ENCODE measurements at regions not wholly inside any gene's neighbourhood (a gene's known extent, or its start where the extent isn't known, plus 50 kb on each side); places are given as distances from the start of the nearest gene placed in this dataset.

GRCh38 chr14:55867311-55867710 lies 250.9 kb upstream of the PELI2 start:
- DNase-seq (ENCODE audit: low read depth) = no peak
- in situ Hi-C loops (cut with HindIII; ENCODE audit: low pct_unique_long_range_greater_than_20kb, low sequenced_read_pairs) = no loop called here

- no peak for DNase-seq (ENCODE audit: low read depth)
- in situ Hi-C loops (cut with HindIII; ENCODE audit: low pct_unique_long_range_greater_than_20kb, low sequenced_read_pairs) = no loop called here
These were observed 250.5 kb upstream of the PELI2 start for GRCh38 chr14:55867719-55868118.

GRCh38 chr14:55869397-55870049 lies 248.7 kb upstream of the PELI2 start:
- DNase-seq (ENCODE audit: low read depth) = no peak
- in situ Hi-C loops (cut with HindIII; ENCODE audit: low pct_unique_long_range_greater_than_20kb, low sequenced_read_pairs) = no loop called here

DNA sequence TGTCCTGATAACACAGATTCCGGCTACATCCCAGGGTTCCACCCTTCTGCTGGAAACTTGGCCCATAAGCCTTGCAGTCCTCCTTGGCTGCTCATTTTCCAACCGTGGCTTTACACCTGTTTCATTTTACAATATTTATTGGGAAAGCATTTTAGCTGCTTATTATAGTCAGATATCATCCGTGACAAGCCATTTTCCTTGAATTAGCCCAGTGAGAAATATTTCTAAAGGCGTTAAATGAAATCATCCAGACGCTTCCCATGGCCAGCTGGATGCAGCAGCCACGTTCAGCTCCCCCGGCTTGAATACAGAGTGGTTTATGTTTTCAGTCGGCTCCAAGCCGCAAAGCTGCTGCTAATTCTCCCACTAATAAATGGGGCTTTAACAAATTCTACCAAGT lies 245.0 kb upstream of the PELI2 start:
- in situ Hi-C loops (cut with HindIII; ENCODE audit: low pct_unique_long_range_greater_than_20kb, low sequenced_read_pairs) = no loop called here
- no peak for DNase-seq (ENCODE audit: low read depth)

DNA sequence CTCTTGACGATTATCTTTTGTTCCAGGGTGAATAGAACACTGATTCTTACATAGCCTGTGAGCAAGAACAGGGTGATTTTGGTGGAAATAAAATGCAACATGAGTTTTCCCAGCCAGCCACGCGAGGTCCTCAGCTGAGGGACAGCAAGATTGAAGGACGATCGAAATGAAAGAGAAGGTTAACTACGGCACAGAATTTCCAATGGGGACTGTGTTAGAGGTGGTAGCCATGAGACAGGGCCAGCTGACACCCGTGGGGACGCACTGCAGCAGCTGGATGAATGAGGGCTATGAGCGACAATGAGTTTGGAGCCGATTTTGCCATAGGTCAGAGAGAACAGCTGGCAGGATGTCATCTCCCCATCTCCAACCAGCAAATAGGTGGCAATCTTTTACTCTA lies 243.4 kb upstream of the PELI2 start:
- in situ Hi-C loops (cut with HindIII; ENCODE audit: low pct_unique_long_range_greater_than_20kb, low sequenced_read_pairs) = no loop called here
- no peak for DNase-seq (ENCODE audit: low read depth)

- in situ Hi-C loops (cut with HindIII; ENCODE audit: low pct_unique_long_range_greater_than_20kb, low sequenced_read_pairs) = no loop called here
These were observed 240.3 kb upstream of the PELI2 start for GRCh38 chr14:55877942-55878341.

GRCh38 chr14:55881577-55882241 lies 236.5 kb upstream of the PELI2 start:
- in situ Hi-C loops (cut with HindIII; ENCODE audit: low pct_unique_long_range_greater_than_20kb, low sequenced_read_pairs) = no loop called here
- peak; percentile 20 for DNase-seq (ENCODE audit: low read depth)

More at GRCh38 chr14:55877942-55878341, 240.3 kb upstream of the PELI2 start:
- no peak for DNase-seq (ENCODE audit: low read depth)

DNA sequence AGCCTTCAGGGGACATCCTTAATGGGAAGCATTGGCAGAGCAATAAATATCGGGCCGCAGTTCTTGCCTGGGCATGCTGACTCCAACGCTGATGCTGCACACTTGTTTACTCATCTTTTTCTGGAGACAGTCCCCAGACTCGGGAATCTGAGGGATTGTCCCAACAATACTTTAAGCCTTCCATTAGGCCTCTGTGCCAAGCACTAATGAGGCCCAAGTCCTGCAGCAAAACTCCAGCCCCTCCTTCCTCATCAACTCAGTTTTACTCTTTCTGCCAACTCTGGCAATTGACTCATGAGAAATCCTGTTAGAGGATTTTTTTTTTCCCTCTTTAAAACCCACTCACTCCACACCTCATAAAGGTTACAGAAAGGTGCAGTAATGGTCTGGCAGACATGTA lies 233.4 kb upstream of the PELI2 start:
- in situ Hi-C loops (cut with HindIII; ENCODE audit: low pct_unique_long_range_greater_than_20kb, low sequenced_read_pairs) = no loop called here
- no peak for DNase-seq (ENCODE audit: low read depth)

DNA sequence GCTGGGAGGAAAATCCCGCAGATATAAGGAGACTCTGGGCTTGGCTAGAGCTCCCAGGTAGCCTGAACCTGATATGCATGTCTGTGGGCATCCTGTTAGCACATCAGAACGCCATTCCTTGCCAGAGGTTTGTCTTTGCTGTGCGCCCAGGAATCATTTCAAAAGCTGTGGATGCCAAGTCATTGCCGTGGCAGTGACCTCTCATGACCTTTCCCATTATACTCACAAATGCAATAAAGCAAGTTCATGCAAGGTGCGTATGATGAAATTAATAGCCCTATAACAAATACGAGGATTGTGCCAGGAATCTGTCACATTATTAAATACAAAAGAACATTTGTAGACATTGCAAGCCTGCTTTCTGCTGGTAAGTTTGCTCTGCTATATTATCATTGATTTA lies 229.1 kb upstream of the PELI2 start:
- in situ Hi-C loops (cut with HindIII; ENCODE audit: low pct_unique_long_range_greater_than_20kb, low sequenced_read_pairs) = no loop called here
- DNase-seq (ENCODE audit: low read depth) = peak; percentile 4

- no peak for DNase-seq (ENCODE audit: low read depth)
- in situ Hi-C loops (cut with HindIII; ENCODE audit: low pct_unique_long_range_greater_than_20kb, low sequenced_read_pairs) = no loop called here
These were observed 226.5 kb upstream of the PELI2 start for GRCh38 chr14:55891692-55892091.

DNA sequence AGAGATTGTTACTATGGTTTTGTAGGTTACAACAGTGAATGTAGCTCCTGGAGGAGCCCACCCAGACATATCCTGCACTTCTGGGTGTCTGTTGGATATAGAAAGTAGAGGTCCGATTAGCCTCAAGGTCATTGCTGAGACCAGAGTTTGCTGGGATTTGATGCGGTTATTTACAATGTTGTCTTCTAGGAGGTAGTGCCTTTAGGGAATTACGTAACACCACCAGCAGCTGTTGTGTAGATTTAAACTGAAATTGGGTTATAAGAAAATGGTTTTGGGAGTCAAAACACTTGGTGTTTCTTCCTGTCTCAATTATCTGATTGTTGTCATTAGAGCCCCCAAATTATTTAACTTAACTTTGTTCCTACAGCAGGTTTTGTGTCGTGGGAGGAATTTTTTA lies 225.3 kb upstream of the PELI2 start:
- in situ Hi-C loops (cut with HindIII; ENCODE audit: low pct_unique_long_range_greater_than_20kb, low sequenced_read_pairs) = no loop called here
- no peak for DNase-seq (ENCODE audit: low read depth)

- in situ Hi-C loops (cut with HindIII; ENCODE audit: low pct_unique_long_range_greater_than_20kb, low sequenced_read_pairs) = no loop called here
- no peak for DNase-seq (ENCODE audit: low read depth)
These were observed 224.5 kb upstream of the PELI2 start for GRCh38 chr14:55893705-55894104.

GRCh38 chr14:55897031-55897430 lies 221.2 kb upstream of the PELI2 start:
- DNase-seq (ENCODE audit: low read depth) = no peak
- in situ Hi-C loops (cut with HindIII; ENCODE audit: low pct_unique_long_range_greater_than_20kb, low sequenced_read_pairs) = no loop called here

DNA sequence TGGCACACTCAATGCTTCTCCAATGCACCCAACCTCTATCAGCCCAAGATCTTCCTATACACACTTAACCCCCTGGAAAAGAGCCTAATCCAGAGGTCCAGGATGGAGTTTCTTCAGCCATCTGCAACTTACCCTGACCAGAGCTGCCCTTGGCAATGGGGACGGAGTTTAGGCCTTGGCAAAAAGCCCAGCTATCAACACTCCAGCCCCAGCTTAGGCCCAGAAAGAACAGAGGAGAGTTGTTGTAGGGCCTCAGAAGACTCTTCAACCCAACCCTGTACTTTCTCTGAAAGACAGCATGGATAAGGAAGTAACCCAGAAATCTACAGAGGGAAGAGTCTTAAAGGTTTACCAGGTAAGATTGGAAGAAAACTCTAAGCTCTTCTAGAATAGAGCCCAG lies 219.3 kb upstream of the PELI2 start:
- DNase-seq (ENCODE audit: low read depth) = no peak
- in situ Hi-C loops (cut with HindIII; ENCODE audit: low pct_unique_long_range_greater_than_20kb, low sequenced_read_pairs) = no loop called here

DNA sequence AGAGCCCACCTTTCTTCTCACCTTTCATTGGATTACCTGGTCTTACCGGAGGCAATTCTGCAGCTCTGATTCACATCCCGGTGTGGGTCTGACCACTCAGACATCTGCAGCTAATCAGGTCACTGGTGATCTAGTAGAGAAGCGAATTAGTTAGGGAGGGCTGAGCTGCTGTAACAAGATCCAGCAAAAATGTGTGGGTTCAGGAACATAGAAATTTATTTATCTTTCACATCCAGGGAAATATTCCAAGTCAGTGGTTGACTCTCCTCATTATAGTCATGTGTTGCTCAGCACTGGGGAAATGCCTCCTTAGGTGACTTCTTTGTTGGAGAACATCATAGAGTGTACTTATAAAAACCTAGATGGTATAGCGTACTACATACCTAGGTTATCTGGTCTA lies 218.7 kb upstream of the PELI2 start:
- DNase-seq (ENCODE audit: low read depth) = no peak

GRCh38 chr14:55900749-55901148 lies 217.5 kb upstream of the PELI2 start:
- in situ Hi-C loops (cut with HindIII; ENCODE audit: low pct_unique_long_range_greater_than_20kb, low sequenced_read_pairs) = no loop called here

More for the DNA sequence above, 218.7 kb upstream of the PELI2 start:
- in situ Hi-C loops (cut with HindIII; ENCODE audit: low pct_unique_long_range_greater_than_20kb, low sequenced_read_pairs) = no loop called here

DNA sequence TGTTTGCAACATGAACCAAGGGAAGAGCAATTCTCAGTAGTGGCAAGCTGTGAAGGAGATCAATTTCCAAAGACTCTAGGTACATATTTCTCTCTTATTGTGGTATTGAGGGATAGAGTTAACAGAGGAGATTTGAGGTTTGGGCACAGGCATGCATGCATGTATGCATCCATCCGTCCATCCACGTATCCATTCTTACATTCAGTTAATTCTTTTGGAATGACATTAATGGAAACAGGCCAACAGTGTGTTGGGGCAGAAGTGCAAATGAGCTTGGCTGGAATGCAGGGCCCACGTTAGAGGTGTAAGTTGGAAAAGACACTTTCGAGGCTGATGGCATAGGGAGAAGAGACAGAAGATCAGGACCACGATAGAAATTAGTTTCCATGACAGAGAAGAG lies 216.9 kb upstream of the PELI2 start:
- no peak for DNase-seq (ENCODE audit: low read depth)
- in situ Hi-C loops (cut with HindIII; ENCODE audit: low pct_unique_long_range_greater_than_20kb, low sequenced_read_pairs) = no loop called here

More at GRCh38 chr14:55900749-55901148, 217.5 kb upstream of the PELI2 start:
- DNase-seq (ENCODE audit: low read depth) = no peak

GRCh38 chr14:55902241-55902640 lies 216.0 kb upstream of the PELI2 start:
- in situ Hi-C loops (cut with HindIII; ENCODE audit: low pct_unique_long_range_greater_than_20kb, low sequenced_read_pairs) = no loop called here
- no peak for DNase-seq (ENCODE audit: low read depth)

- DNase-seq (ENCODE audit: low read depth) = no peak
- in situ Hi-C loops (cut with HindIII; ENCODE audit: low pct_unique_long_range_greater_than_20kb, low sequenced_read_pairs) = no loop called here
These were observed 214.1 kb upstream of the PELI2 start for GRCh38 chr14:55904086-55904485.

GRCh38 chr14:55908106-55908505 lies 210.1 kb upstream of the PELI2 start:
- no peak for DNase-seq (ENCODE audit: low read depth)
- in situ Hi-C loops (cut with HindIII; ENCODE audit: low pct_unique_long_range_greater_than_20kb, low sequenced_read_pairs) = no loop called here
